GM13977 (cell line): ENCODE measurements at regions not wholly inside any gene's neighbourhood (a gene's known extent, or its start where the extent isn't known, plus 50 kb on each side); places are given as distances from the start of the nearest gene placed in this dataset.

Experiments
- DNase-seq: peaks from one replicate; pipeline ENCODE4 v3.0.0; 2012; ENCODE audit warnings: low spot score
- in situ Hi-C: fragments of 300-500 bp; cut with MboI; formaldehyde crosslinking; loops from one replicate; pipeline ENCODE4 v1.12.0; 2022; ENCODE audit warnings: low sequenced_read_pairs, low pct_unique_long_range_greater_than_20kb, mixed read lengths, inconsistent platforms; ENCODE audit not compliant: unreplicated experiment
- TF ChIP-seq, protein P1 (sequence below): IDR thresholded peaks from 2 replicates; pipeline ENCODE4 v1.5.1; 2012; ENCODE audit warnings: mild to moderate bottlenecking, control low read depth; ENCODE audit not compliant: insufficient read depth; ENCODE audit errors: extremely low read depth, missing control alignments

DNA sequence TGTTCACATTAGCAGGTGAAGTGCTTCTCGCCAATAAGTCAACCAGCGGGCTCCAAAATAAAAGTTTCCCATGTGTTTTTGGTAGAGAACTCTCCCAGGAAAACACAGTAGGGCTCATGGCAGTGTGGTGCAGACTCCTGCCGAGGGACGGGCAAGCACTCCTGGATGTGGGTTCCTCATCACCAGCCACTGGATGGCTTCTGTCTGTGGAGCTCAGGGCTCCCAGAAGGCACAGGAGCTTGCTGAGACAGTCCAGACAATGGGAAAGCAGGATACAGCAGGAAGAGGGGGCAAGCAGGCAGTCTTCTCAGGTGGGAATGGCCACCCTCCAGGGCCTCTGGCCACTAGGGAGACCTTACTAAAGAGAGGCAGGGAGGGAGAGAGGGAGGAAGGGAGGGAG lies 142.4 kb downstream of the HSD17B3 start:
- in situ Hi-C loops: no loop called here
- DNase-seq: no peak
- TF ChIP-seq, protein P1, sequence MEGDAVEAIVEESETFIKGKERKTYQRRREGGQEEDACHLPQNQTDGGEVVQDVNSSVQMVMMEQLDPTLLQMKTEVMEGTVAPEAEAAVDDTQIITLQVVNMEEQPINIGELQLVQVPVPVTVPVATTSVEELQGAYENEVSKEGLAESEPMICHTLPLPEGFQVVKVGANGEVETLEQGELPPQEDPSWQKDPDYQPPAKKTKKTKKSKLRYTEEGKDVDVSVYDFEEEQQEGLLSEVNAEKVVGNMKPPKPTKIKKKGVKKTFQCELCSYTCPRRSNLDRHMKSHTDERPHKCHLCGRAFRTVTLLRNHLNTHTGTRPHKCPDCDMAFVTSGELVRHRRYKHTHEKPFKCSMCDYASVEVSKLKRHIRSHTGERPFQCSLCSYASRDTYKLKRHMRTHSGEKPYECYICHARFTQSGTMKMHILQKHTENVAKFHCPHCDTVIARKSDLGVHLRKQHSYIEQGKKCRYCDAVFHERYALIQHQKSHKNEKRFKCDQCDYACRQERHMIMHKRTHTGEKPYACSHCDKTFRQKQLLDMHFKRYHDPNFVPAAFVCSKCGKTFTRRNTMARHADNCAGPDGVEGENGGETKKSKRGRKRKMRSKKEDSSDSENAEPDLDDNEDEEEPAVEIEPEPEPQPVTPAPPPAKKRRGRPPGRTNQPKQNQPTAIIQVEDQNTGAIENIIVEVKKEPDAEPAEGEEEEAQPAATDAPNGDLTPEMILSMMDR: no peak

DNA sequence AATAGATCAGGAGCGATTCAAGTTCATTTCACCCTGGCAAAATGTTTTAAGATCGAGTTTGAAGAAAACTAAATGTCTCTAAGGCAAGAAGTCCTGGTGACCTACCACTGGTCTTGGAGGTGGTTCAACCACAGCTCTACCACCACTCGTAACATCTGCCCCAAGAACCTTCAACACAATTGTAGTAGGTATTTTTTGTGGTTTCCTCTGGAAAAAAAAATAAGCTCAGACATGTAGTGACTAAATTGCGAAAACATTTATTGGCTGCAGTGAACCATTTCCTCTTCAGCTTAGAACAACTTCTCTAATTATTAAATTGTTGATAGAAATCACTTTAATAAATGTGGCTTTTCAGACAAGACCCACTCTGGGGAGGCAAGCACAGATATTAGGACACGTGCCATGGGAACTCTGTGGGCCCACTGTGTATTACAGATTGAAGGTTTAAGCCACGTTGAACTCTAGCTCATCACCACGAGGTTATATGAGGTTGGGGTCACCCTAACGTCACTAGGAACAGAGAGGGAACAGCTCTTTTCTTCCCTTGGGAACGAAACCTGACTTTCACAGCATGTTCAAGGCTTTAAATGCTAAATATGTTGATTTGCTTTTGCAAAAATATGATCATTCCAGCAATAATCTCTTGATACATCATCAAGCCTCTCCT lies 142.9 kb downstream of the HSD17B3 start:
- TF ChIP-seq, protein P1: no peak
- in situ Hi-C loops: no loop called here
- DNase-seq: no peak

DNA sequence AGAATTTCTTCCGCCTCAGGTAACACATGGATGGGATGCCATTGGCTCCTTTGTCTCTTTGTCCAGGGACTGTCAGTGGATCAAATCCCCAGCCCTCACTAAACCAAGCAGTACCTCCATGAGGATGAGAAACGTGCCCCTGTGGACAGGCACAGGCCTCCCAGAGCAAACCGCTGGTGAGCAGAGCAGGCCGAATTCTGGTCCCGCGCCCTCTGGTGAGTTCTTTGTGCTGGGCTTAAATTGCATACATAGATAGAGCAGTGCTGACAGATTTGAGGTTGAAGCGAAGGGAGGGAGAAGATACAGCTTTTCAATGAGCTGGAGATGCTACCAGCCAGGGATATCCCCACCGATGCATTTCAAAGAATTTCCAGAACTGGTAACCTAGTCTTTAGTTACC lies 143.8 kb downstream of the HSD17B3 start:
- TF ChIP-seq, protein P1: no peak
- in situ Hi-C loops: no loop called here
- DNase-seq: no peak

DNA sequence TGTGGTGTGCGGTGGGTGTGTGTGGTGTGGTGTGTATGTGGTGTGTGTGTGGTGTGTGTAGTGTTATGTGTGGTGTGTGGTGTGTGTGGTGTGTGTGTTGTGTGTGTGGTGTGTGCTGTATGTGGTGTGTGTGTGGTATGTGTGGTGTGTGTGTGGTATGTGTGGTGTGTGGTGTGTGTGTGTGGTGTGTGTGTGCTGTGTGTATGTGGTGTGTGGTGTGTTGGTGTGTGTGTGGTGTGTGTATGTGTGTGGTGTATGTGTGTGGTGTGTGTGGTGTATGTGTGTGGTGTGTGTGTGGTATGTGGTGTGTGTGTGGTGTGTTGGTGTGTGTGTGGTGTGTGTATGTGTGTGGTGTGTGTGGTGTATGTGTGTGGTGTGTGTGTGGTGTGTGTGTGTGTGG lies 144.3 kb downstream of the HSD17B3 start:
- DNase-seq: no peak
- in situ Hi-C loops: no loop called here
- TF ChIP-seq, protein P1: no peak

DNA sequence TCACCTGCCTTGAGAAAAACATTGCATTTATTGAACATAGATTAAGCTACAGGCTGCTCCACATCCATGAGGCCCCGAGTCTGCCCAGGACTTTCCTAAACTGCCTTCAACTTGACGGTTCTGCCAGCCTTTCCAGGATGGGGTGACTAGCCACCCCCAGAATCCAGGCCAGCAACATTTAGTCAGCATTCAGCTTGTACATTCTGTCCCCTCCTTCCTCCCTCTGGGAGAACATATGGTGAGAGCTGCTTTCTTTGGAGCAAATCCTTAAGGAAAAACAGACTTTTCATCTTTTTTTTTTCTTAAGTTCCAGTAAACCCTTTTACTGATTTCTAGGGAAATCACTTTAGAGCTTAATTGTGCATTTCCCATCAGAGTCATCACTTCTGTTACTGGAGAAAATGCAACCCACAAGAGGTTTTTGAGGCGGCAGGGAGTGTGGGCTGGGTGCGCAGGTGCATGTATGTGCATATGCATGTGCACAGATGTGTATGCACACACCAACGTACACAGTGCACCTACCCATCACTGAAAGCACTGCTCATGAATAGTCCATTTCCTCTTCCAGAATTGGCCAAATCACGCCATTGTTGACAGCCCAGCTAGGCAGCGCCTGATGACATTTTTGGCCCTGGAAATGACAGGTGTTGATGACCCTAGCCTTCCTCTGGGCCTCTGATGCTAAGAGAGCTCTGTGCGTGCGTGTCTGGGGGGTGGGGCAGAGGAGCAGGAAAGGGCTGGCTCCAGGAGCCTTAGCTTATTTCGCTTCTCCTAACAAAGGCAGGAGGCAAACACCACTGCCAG lies 145.6 kb downstream of the HSD17B3 start:
- DNase-seq: no peak
- TF ChIP-seq, protein P1: no peak
- in situ Hi-C loops: no loop called here

DNA sequence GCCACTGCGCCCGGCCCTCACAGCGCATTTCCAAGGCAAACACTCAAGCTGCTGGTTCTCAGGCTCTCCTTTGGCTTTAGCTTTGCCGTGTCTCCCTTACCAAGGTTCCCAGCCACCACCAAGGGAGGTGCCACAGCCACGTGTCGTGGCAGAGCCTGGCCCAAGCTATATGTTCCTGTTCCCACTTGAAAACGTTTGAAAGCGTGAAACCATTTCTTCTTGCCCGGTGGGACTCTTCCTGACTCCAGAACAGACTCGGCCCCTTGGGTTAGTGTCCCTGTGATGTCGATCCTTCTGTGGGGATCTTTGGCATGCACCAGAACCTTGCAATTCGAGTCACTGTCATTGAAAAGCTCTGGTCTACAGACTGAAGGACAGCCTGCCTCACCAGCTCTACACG lies 147.9 kb downstream of the HSD17B3 start:
- in situ Hi-C loops: no loop called here

More for the DNA sequence above, 147.9 kb downstream of the HSD17B3 start:
- no peak for DNase-seq
- TF ChIP-seq, protein P1: no peak
